ENCODE measurements at regions not wholly inside any gene's neighbourhood (a gene's known extent, or its start where the extent isn't known, plus 50 kb on each side); places are given as distances from the start of the nearest gene placed in this dataset.
"Not testable (repeated sequence)": the region's sequence is repeated elsewhere in the genome, so short reads cannot be mapped to it uniquely, and the experiment has no call there.

DNA sequence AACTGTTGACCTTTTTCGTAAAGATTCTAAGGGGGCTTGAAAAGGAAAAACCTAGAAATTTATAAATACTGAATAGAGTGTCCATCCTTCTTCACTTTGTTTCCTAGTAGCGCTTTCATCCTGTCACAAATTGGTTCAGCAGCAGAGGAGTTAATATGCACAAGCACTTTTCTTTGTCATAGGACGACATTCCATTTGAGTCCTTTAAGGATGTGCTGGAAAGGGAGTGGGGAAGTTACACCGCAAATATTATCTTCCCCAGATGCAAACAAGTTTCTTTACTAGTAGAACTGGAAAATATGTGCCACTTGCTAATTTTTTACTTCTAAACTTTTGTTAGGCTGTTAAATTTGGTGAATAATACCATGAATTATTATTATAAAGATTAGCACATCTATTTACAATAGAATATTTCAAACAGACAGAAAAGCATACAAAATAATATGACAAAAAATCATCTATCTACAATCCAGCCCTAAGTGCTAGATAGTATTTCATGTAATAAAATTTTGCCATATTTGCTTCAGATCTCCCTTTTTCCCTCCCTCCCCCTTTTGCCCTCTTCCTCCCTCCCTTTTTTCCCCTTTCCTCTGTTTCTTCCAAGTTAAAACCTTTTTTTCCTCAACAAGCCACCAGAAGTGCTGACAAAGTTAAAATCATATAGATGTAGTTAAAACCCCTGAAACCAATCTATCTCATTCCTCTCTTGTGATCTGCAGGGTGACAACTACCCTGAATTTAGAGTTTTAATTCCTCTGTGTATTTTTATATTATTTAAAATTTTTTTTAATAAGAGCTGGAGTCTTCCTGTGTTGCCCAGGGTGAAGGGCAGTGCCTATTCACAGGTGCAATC lies 50.5 kb upstream of the MAP4K3 start:
- DNase-seq = no peak

DNA sequence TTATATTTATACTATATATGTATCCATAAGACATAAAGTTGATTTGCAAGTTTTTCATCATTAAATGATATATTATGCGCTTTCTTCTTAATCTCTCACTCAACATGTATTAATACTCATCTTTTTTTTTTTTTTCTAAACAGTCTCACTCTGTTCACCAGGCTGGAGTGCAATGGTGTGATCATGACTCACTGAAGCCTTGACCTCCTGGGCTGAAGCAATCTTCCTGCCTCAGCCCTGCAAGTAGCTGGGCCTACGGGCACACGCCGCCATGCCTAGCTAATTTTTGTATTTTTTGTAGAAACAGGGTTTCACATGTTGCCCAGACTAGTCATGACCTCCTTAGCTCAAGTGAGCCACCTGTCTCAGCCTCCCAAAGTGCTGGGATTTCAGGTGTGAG lies 51.4 kb upstream of the MAP4K3 start:
- no peak for DNase-seq

DNA sequence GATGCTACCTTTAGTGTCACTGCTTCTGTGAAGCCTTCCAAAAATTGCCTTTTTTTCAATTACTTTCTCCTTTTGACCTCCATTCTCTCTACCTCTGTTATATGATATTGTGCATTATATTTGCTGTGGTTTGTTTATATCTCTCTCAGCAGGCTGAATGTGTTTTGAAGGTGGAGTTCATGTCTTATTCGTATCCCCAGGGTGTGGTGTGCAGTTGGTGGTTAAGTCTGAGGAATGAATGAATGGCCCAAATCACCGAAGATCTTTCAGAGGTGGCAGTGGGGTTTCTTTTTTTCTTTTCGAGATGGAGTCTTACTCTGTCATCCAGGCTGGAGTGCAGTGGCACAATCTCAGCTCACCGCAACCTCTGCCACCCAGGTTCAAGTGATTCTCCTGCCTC lies 53.5 kb upstream of the MAP4K3 start:
- DNase-seq = no peak

DNA sequence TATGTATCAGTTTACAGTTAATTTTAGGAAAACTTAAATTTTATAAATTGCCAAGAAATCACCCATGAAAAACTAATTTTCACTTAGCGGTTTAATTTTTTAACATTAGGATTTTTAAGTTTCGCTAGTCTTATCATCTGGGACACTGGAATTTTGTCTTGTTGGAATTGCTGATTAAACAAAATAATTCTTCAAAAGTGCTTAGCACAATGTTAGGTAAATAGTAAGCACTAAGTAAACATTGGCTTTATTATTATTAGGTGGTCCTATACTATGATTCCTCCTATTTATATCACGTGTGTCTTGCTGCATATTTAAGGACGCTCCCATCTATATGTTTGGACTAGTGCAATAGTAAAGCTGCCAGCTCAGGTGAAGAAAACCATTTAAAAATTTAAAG lies 54.6 kb upstream of the MAP4K3 start:
- no peak for DNase-seq

- no peak for DNase-seq
Measured at GRCh38 chr2:39492095-39492590, 55.1 kb upstream of the MAP4K3 start.

DNA sequence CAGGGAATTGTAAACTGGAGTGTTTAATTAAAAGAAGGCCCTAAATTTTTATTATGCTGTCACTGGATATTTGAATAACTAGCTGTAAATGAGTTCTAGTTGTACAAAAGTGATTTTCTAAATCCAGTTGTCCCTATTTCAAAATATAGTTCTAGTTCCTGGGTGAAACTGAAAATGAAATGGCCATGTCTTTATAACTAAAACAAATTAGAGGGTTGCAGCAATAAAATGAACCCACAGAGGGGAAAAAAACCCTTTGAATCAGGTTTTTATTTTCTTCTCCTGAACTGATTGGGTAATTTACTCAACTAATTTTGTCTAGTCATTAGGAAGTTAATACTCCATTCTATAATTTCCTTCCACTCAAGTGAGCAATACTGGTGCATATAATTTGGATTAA lies 55.6 kb upstream of the MAP4K3 start:
- DNase-seq = no peak

- DNase-seq = peak; percentile 39
Measured at GRCh38 chr2:39494784-39495251, 57.7 kb upstream of the MAP4K3 start.

DNA sequence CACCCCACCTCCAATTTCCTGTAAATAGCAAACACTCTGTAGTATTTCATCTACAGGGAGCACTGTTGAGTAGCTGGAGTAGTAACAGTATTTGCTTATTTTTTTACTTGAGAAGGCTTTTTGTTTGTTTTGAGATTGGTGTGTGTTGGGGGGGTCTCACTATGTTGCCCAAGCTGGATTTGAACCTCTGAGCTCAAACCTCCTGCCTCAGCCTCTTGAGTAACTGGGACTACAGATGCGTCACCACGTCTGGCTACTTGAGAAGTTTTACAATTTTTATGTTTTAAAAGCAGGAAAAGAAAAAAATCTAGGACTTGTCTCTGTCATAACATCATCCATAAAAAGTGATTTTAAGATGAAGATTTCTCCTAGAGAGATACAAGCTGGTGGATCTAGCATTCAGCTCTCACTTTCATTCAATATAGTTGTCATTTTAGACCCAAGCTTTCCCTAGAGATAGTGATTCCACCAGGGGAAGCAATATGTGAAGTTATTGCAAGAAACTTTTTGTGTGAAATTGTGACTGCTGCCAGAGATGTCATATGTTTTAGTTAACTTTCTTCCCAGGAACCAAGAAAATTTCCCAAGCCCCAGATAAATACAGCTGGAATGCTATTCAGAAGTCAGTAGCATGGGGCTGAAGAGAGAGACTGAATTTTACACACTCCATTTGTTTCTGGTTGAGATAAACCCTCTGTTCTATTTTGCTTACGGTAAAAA lies 60.2 kb upstream of the MAP4K3 start:
- no peak for DNase-seq

GRCh38 chr2:39498176-39498575 lies 61.1 kb upstream of the MAP4K3 start:
- DNase-seq = not testable (repeated sequence)

DNA sequence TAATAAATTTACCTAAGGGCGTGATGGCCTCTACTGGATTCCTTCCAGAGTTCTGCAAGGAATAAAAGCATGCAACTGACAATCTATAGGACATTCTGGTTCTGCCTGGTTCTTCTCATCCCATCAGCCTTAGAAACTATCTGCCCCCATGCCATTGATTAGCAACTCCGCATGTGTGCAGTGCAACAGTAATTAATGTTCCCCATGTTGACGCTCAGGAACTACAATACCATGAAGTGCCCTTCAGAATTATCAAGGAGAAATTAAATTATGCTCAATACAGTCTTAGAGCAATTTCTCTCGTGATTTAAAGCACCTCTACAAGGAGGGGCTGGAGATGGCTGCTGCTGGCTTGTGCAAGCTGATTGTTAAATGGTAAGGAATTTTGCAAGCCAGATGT lies 61.7 kb upstream of the MAP4K3 start:
- no peak for DNase-seq

GRCh38 chr2:39499336-39499735 lies 62.3 kb upstream of the MAP4K3 start:
- no peak for DNase-seq

DNA sequence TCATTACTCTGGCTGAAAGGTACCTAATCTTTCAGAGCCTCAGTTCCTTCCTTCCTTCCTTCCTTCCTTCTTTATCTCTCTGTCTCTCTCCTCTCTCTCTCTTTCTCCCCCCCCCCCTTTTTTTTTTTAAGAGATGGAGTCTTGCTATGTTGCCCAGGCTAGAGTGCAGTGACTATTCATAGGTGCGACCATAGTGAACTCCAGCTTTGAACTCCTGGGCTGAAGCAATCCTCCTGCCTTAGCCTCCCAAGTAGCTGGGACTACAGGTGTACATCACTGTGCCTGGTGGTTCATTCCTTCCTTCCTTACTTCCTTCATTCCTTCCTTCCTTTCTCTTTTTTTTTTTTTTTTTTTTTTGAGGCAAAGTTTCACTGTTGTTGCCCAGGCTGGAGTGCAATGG lies 64.3 kb upstream of the MAP4K3 start:
- no peak for DNase-seq

- DNase-seq = no peak
Measured at GRCh38 chr2:39503277-39503676, 66.2 kb upstream of the MAP4K3 start.

GRCh38 chr2:39504790-39505335 lies 67.8 kb upstream of the MAP4K3 start:
- DNase-seq = no peak

DNA sequence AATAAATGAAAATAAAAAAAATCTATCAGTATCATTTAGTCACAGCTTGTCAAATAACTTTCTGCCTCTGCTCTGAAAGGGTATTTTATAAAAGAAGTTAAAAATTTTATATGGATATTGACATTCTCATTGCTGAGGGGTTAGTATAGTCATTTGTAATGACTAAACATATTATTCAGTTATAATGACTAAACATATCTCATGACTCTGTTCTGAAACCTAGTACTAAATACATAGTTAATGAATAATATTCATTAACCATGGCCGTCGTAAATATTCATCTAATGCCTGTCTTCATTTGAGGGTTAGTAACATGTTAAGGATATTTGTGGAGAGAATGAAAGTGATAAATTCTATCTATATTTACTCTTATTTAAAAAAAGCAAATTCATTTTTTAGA lies 69.1 kb upstream of the MAP4K3 start:
- no peak for DNase-seq

GRCh38 chr2:39508198-39508597 lies 71.1 kb upstream of the MAP4K3 start:
- DNase-seq = no peak

DNA sequence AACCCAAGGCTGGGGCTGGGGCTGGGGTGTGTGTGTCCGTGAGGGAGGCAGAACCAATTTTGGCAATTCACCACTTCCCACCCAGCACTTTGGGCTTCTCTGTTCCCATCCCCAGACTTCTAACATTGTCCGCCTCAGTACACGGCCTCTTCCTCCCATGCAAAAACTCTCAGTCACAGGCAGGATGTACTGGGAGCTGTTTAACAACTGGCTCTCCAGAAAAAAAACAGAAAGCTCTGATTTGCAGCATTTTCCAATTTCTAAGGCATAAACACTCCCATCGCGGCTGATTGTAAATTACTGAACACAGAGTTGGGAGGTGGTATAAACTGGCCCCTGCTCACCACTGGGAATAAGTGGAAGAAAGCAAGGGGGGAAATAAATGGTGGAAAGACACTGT lies 73.1 kb upstream of the MAP4K3 start:
- no peak for DNase-seq

- no peak for DNase-seq
Measured at GRCh38 chr2:39511219-39511604, 74.1 kb upstream of the MAP4K3 start.

- DNase-seq = no peak
Measured at GRCh38 chr2:39511605-39512433, 74.7 kb upstream of the MAP4K3 start.

DNA sequence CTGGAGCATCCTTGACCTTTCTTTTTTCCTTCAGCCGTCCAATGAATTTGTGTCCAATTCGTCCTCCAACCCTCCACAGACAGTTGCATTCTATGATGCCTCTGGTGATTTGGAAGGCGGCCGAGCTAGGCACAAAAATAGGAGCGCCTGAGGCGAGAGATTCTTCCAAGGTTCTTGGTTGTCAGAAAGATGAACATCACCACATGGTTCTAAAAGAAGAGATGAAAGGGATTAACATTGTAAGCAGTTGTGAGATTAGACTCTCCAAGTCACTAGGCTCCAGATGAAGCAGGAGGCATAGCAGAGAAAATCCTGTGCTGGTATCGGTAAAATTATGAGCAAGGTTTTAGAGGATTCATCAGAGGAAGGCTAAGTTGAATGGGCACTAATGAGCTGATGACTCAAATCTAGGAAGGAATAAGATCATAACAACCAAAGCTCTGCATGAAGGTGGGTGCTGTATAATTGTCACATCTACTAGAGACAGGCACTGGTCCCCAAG lies 75.4 kb upstream of the MAP4K3 start:
- no peak for DNase-seq

DNA sequence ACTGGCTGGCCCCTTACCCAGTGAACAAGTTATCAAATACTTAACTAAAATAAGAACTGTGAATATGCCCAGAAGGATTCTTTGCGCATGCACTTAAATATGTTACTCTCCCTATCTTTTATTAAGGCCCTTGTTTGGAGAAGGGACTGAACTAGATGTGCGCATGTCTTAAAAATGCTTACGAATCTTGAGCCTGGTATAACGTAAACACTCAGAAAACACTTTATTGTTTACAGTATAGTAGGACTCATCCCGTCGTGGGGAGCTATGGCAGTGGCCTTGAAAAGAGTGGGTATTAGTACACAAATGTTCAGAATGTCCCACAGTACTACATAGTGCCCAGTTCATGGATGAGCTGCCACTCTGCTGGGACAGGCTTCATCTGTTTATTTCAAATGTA lies 75.9 kb upstream of the MAP4K3 start:
- DNase-seq = no peak

DNA sequence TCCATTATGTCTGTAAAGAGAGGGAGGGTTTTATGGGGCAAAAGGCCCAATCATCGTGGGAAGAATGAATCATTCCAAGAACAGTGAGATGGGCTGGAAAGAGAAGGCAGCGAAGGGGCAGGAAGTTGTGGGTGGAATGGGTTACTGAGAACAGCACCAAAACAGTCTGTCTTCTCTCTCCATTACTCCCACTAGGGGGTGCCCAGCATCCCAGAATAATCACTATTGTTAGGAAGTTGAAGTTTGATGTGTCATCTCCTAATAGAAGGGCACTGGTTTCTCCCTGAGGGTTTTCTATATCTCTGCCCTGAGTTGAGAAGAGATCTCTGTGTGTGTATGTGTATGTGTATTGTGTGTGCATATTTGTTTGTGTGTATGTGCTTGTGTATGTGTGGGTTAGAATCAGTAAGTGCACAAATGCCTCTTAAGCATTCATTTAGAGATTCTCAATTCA lies 76.6 kb upstream of the MAP4K3 start:
- peak; percentile 50 for DNase-seq
